ENCODE measurements at regions not wholly inside any gene's neighbourhood (a gene's known extent, or its start where the extent isn't known, plus 50 kb on each side); places are given as distances from the start of the nearest gene placed in this dataset.

DNA sequence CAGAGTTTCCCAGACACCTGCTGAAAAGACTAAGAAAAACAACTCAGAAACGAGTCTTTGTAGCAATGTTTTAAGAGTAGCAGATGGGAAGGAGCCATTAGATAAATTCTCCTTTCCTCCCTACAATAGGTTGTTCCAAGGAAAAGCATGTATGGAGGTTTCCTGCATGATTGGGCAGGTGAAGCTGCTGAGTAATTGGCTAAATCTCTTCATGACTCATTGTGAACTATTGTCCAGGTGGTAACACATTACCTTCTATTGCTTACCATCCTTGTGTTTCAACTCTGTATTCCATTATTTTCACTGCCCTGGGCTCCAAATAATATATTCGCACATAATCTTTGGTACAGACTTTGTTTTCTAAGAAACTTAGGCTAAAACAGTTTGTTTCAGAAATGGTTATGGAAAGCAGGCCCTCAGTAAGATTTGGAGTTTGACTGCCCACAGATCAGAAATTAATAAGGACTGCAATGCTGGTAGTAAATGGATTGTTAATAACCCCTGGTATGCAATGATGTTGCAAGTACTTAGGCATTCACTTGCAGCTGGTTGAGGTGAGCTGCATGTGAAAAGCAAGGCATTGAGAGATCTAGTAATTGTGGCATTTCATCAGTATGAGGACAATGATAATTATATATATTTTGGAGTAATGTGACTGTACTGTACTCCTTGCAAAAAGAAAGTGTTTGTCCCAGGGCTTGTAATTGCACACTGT, 281.4 kb upstream of the VLDLR start:
- Histone ChIP-seq H3K4me3 (no peak overlapping the region), H3K36me3 (no peaks in the 10 kb centered on the region), H3K27ac (no peak overlapping the region), H3K9me3 (replicated peaks) (no peaks in the 10 kb centered on the region), H3K27me3 (replicated peaks) (no peaks in the 10 kb centered on the region), H3K4me1 (replicated peaks) (no peaks in the 10 kb centered on the region)
- DNase-seq (ENCODE audit: low read depth in 1 of 2, low spot score in 2 of 2), result no peak

GRCh38 chr9:2341126-2341525, 280.5 kb upstream of the VLDLR start:
- DNase-seq (ENCODE audit: low read depth in 1 of 2, low spot score in 2 of 2), result no peak
- H3K4me3 ChIP-seq, result no peak overlapping the region
- H3K4me1 ChIP-seq (replicated peaks), result no peaks in the 10 kb centered on the region
- no peaks in the 10 kb centered on the region for H3K27me3 ChIP-seq (replicated peaks)
- no peaks in the 10 kb centered on the region for H3K36me3 ChIP-seq
- H3K9me3 ChIP-seq (replicated peaks), result no peaks in the 10 kb centered on the region
- H3K27ac ChIP-seq, result no peak overlapping the region

- H3K27me3 ChIP-seq (replicated peaks), result no peaks in the 10 kb centered on the region
- H3K36me3 ChIP-seq, result no peaks in the 10 kb centered on the region
- DNase-seq (ENCODE audit: low read depth in 1 of 2, low spot score in 2 of 2), result no peak
- H3K9me3 ChIP-seq (replicated peaks), result no peaks in the 10 kb centered on the region
- H3K4me3 ChIP-seq, result no peak overlapping the region
- no peak overlapping the region for H3K27ac ChIP-seq
- H3K4me1 ChIP-seq (replicated peaks), result no peaks in the 10 kb centered on the region
These were observed 279.6 kb upstream of the VLDLR start for GRCh38 chr9:2341956-2342355.

GRCh38 chr9:2343756-2344155, 277.8 kb upstream of the VLDLR start:
- no peaks in the 10 kb centered on the region for H3K9me3 ChIP-seq (replicated peaks)
- H3K36me3 ChIP-seq, result no peaks in the 10 kb centered on the region
- no peak overlapping the region for H3K4me3 ChIP-seq
- no peak overlapping the region for H3K27ac ChIP-seq
- DNase-seq (ENCODE audit: low read depth in 1 of 2, low spot score in 2 of 2), result no peak
- no peaks in the 10 kb centered on the region for H3K27me3 ChIP-seq (replicated peaks)
- H3K4me1 ChIP-seq (replicated peaks), result no peaks in the 10 kb centered on the region

- no peak for DNase-seq (ENCODE audit: low read depth in 1 of 2, low spot score in 2 of 2)
- H3K27ac ChIP-seq, result no peak overlapping the region
- no peak overlapping the region for H3K4me3 ChIP-seq
- no peaks in the 10 kb centered on the region for H3K9me3 ChIP-seq (replicated peaks)
- H3K4me1 ChIP-seq (replicated peaks), result no peaks in the 10 kb centered on the region
- no peaks in the 10 kb centered on the region for H3K36me3 ChIP-seq
- H3K27me3 ChIP-seq (replicated peaks), result no peaks in the 10 kb centered on the region
These were observed 277.2 kb upstream of the VLDLR start for GRCh38 chr9:2344436-2344835.

DNA sequence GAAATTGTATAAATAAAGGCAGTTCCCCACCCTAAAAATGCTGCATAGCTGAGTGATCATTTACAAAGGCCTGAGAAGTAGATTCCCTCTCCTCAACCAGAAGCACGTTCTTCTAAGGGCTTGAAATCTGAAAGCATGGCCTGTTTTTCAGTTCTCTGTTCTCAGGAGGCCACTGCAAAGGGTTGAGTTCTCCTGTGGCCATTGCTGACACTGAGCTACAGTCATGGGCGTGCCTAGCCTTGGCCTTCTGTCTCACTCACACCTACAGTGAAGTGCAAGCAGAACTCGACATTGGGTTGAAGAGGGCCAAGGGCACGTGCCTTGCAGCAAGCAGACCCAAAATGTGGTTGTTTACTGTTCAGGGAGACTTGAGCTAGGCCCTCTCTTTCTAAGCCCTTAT, 276.6 kb upstream of the VLDLR start:
- no peak overlapping the region for H3K4me3 ChIP-seq
- H3K27me3 ChIP-seq (replicated peaks), result no peaks in the 10 kb centered on the region
- DNase-seq (ENCODE audit: low read depth in 1 of 2, low spot score in 2 of 2), result no peak

DNA sequence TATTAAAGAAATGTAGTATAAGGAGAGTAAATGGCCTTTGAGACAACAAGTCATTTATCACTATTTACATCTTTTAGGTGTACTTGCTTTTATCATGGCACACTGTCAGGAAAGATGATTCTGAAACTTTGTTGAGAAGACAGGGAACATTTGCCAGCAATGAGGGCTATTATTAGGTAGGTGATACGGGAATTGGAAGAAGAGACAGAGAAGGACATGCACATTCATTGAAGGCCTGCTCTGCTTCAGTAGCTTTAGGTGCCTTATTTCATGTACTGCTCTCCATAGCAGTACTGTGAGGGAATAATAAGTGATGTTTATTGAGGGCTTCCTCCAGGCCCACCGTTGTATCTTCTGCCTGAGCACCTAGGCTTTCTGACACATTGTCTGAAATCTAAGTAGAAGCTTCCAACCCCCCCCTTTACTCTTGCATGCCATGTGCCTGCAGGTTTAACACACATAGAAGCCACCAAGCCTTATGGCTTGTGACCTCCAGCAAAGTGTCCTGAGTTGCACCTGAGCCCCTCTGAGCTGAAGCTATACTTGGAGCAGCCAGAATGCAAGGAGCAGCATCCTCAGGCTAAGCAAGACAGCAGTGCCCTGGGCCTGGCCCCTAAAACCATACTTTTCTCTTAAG, 275.2 kb upstream of the VLDLR start:
- Histone ChIP-seq H3K36me3 (no peaks in the 10 kb centered on the region), H3K9me3 (replicated peaks) (no peaks in the 10 kb centered on the region), H3K4me3 (no peak overlapping the region), H3K27ac (no peak overlapping the region), H3K27me3 (replicated peaks) (no peaks in the 10 kb centered on the region), H3K4me1 (replicated peaks) (no peaks in the 10 kb centered on the region)
- no peak for DNase-seq (ENCODE audit: low read depth in 1 of 2, low spot score in 2 of 2)

More for the DNA sequence above, 276.6 kb upstream of the VLDLR start:
- no peaks in the 10 kb centered on the region for H3K4me1 ChIP-seq (replicated peaks)
- H3K9me3 ChIP-seq (replicated peaks), result no peaks in the 10 kb centered on the region
- H3K27ac ChIP-seq, result no peak overlapping the region
- no peaks in the 10 kb centered on the region for H3K36me3 ChIP-seq

GRCh38 chr9:2351324-2351723, 270.3 kb upstream of the VLDLR start:
- H3K27me3 ChIP-seq (replicated peaks), result no peaks in the 10 kb centered on the region

DNA sequence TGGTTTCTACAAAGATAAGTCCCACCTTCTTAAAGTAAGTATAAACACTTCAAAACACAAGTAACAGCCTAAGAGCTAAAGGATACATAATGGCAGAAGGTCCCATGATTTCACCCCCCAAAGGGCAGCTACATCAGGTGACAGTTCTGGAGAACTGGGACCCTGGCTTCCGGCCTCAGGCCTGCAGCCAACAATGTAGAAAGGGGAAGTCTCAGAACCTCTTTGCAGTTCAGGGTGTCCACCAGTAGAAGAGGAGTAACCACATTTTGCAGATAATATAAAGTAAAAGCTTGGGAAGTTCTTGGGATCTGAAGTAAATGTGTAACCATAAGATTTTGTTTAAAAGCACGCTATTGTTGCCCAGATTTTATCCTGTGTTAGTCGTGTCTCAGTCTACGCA, 267.4 kb upstream of the VLDLR start:
- Histone ChIP-seq H3K4me1 (replicated peaks) (no peaks in the 10 kb centered on the region), H3K9me3 (replicated peaks) (no peaks in the 10 kb centered on the region), H3K4me3 (no peak overlapping the region), H3K27ac (no peak overlapping the region), H3K36me3 (no peaks in the 10 kb centered on the region), H3K27me3 (replicated peaks) (no peaks in the 10 kb centered on the region)
- no peak for DNase-seq (ENCODE audit: low read depth in 1 of 2, low spot score in 2 of 2)

More at GRCh38 chr9:2351324-2351723, 270.3 kb upstream of the VLDLR start:
- Histone ChIP-seq H3K9me3 (replicated peaks) (no peaks in the 10 kb centered on the region), H3K36me3 (no peaks in the 10 kb centered on the region), H3K4me3 (no peak overlapping the region), H3K27ac (no peak overlapping the region), H3K4me1 (replicated peaks) (no peaks in the 10 kb centered on the region)
- DNase-seq (ENCODE audit: low read depth in 1 of 2, low spot score in 2 of 2), result no peak

GRCh38 chr9:2354856-2355696, 266.5 kb upstream of the VLDLR start:
- Histone ChIP-seq H3K4me1 (replicated peaks) (no peaks in the 10 kb centered on the region), H3K27ac (no peak overlapping the region), H3K9me3 (replicated peaks) (no peaks in the 10 kb centered on the region)

DNA sequence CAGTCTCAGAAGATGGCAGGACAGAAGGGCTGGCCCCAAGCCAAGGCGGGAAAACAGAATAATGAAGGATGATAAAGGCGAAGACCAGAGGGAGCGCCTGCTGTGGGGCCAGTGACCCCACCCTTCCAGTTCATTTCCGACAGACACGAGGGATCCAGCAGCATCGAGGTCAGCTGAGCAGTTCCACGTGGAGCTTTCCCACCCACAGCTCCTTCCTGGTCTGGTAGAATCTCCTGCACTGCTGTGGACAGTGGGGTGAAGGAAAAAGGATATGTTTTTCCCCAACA, 265.9 kb upstream of the VLDLR start:
- no peaks in the 10 kb centered on the region for H3K27me3 ChIP-seq (replicated peaks)
- H3K9me3 ChIP-seq (replicated peaks), result no peaks in the 10 kb centered on the region
- H3K27ac ChIP-seq, result no peak overlapping the region
- no peak overlapping the region for H3K4me3 ChIP-seq
- DNase-seq (ENCODE audit: low read depth in 1 of 2, low spot score in 2 of 2), result no peak
- H3K36me3 ChIP-seq, result no peaks in the 10 kb centered on the region
- no peaks in the 10 kb centered on the region for H3K4me1 ChIP-seq (replicated peaks)

More at GRCh38 chr9:2354856-2355696, 266.5 kb upstream of the VLDLR start:
- Histone ChIP-seq H3K27me3 (replicated peaks) (no peaks in the 10 kb centered on the region), H3K36me3 (no peaks in the 10 kb centered on the region), H3K4me3 (no peak overlapping the region)
- DNase-seq (ENCODE audit: low read depth in 1 of 2, low spot score in 2 of 2), result no peak

GRCh38 chr9:2356041-2356790, 265.4 kb upstream of the VLDLR start:
- Histone ChIP-seq H3K9me3 (replicated peaks) (no peaks in the 10 kb centered on the region), H3K27ac (no peak overlapping the region), H3K27me3 (replicated peaks) (no peaks in the 10 kb centered on the region), H3K4me3 (no peak overlapping the region), H3K36me3 (no peaks in the 10 kb centered on the region), H3K4me1 (replicated peaks) (no peaks in the 10 kb centered on the region)
- no peak for DNase-seq (ENCODE audit: low read depth in 1 of 2, low spot score in 2 of 2)

DNA sequence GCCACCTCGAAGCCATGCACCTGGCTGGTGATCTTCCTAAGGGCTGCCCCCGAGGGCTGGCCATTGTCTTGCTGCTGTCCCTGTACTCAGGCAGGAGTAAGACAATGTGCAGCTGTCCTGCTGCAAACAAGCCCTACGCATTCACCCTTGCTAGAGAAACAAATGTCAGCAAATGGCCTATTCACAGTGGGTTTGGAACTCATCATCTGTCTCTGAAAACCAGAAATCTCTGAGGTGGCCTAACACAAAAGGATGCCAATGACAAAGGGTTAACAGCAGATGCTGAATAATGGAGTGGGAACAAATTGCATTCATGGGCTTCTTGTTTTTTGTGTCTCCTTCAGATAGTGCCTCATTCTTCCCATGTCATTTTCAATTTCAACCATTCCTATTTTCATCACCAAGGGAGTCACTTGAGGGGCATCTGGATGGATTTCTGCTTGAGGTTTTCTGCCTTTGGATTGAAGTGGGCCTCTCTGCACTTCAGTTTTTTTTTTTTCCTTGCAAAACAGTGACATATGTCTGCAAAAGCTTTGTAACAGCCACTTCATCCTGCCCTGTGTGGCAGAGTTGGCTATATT, 261.6 kb upstream of the VLDLR start:
- no peak for DNase-seq (ENCODE audit: low read depth in 1 of 2, low spot score in 2 of 2)
- Histone ChIP-seq H3K36me3 (no peaks in the 10 kb centered on the region), H3K27me3 (replicated peaks) (no peaks in the 10 kb centered on the region), H3K4me1 (replicated peaks) (no peaks in the 10 kb centered on the region), H3K9me3 (replicated peaks) (no peaks in the 10 kb centered on the region), H3K4me3 (no peak overlapping the region), H3K27ac (no peak overlapping the region)
